ENCODE measurements at regions not wholly inside any gene's neighbourhood (a gene's known extent, or its start where the extent isn't known, plus 50 kb on each side); places are given as distances from the start of the nearest gene placed in this dataset.

DNA sequence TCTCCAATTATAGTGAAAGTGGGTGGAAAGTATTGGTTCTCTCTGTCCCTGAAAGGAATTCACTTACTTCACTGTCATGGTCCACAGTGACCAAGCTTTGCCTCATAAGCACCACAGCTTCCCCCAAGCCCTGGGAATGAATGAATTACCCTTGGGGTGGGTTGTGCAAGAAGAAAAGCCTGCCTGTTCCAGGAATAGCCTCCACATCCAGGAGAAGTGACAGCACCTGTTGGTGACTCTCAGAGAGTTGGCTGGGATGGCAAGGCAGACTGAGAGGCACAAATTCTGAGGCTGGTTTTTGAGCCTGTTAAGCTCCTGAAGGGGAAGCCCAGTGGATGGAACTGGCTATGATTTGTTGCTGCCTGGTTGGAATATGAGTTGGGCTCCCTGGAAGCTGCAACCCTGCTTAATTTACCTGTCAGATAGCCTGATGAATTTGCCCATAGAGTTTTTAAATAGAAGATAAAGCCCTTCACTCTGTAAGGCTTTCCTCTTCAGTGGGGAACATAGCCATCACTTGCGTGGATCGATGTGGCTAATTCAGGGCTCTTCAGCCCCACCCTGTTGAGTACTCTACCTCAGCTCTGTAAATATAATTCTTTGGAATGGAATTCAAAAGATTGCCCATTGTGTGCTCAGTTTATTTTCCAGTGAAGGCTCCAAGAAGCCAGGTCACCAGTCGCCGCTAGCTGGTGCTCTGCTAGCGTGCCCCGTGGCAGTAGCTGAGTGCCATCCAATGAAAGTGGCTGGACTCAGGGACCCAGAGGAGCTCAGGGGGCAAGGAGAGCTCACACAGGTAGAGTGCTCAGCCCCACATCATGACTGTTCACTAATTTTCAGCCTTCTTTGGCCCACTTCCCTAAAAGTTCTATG is 479.3 kb downstream of the IRS1 start:
- H3K9me3 ChIP-seq: no peaks in the 10 kb centered on the region
- H3K27me3 ChIP-seq: no peaks in the 10 kb centered on the region
- no peaks in the 10 kb centered on the region for H3K36me3 ChIP-seq
- H3K4me3 ChIP-seq: no peak overlapping the region
- DNase-seq: no peak
- intact Hi-C loops (cut with DNase I; ENCODE audit: low total_unique reads): no loop called here
- TF ChIP-seq, protein P1, sequence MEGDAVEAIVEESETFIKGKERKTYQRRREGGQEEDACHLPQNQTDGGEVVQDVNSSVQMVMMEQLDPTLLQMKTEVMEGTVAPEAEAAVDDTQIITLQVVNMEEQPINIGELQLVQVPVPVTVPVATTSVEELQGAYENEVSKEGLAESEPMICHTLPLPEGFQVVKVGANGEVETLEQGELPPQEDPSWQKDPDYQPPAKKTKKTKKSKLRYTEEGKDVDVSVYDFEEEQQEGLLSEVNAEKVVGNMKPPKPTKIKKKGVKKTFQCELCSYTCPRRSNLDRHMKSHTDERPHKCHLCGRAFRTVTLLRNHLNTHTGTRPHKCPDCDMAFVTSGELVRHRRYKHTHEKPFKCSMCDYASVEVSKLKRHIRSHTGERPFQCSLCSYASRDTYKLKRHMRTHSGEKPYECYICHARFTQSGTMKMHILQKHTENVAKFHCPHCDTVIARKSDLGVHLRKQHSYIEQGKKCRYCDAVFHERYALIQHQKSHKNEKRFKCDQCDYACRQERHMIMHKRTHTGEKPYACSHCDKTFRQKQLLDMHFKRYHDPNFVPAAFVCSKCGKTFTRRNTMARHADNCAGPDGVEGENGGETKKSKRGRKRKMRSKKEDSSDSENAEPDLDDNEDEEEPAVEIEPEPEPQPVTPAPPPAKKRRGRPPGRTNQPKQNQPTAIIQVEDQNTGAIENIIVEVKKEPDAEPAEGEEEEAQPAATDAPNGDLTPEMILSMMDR (IDR thresholded peaks at IDR 0.05): no peak
- H3K27ac ChIP-seq: no peak overlapping the region
- H3K4me1 ChIP-seq: no peaks in the 10 kb centered on the region

DNA sequence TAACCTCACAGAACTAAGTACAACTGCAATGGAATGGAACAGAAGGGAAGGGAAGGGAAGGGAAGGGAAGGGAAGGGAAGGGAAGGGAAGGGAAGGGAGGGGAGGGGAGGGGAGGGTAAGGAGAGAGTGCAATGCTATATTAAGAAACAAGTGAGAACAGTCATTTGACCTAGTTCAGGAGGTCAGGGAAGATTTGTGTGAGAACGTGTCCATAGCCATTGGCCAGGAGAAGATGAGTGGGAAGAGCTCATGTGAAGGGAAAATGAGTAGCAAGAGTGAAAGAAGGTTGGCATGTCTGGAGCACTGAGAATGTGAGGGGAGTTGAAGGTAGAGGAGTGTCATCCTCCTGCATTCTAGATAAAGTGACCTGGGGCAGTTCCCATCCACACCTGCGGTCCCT is 481.6 kb downstream of the IRS1 start:
- intact Hi-C loops (cut with DNase I; ENCODE audit: low total_unique reads): no loop called here
- TF ChIP-seq, protein P1 (IDR thresholded peaks at IDR 0.05): no peak

DNA sequence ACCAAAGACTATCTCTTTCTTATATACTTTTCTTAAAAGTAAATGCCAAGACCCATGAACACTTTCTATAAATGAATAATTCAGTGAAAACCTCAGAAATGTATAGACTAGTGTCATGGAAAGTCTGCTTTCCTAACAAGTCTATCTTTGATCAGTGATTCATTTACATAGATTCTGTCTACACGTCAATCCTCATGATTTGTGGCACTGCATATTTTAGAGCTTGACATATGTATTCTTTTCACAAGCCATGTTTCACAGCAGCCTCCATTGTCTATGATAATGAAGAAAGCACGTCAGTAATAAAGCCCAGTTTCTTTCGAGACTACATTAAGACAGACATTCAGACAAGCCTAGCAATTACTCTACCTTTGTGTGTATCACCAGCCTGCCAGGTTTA is 486.6 kb downstream of the IRS1 start:
- Histone ChIP-seq H3K4me1 (peaks cover 0 to 28% (median 7%) of the 10 kb centered on the region in 4 donors), H3K4me3 (no peak overlapping the region), H3K9me3 (no peaks in the 10 kb centered on the region), H3K27me3 (no peaks in the 10 kb centered on the region), H3K36me3 (no peaks in the 10 kb centered on the region), H3K27ac (no peak overlapping the region)
- TF ChIP-seq, protein P1 (IDR thresholded peaks at IDR 0.05): no peak
- intact Hi-C loops (cut with DNase I; ENCODE audit: low total_unique reads): no loop called here
- DNase-seq: no peak

More for the DNA sequence above, 481.6 kb downstream of the IRS1 start:
- Histone ChIP-seq H3K27ac (no peak overlapping the region), H3K4me3 (no peak overlapping the region), H3K9me3 (no peaks in the 10 kb centered on the region), H3K4me1 (no peaks in the 10 kb centered on the region), H3K27me3 (no peaks in the 10 kb centered on the region), H3K36me3 (no peaks in the 10 kb centered on the region)
- DNase-seq: no peak

DNA sequence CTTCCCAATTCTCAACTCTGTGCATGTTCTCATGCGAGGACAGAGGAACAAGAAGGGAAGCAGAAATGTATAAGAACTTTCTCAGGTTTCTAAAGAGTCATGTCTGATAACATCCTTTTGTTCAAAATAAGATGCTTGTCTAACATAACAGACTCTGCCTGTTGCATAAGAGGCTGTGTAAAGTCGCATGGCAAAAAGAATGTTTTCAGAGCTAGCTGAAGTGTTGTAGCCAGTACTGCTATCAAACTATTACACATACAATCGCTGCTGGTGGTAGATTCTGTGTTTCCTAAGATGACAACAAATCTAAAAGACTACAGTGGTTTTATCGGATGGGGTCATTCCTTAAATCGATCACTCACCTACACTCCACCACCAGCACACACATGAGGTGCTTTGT is 487.5 kb downstream of the IRS1 start:
- H3K9me3 ChIP-seq: no peaks in the 10 kb centered on the region

DNA sequence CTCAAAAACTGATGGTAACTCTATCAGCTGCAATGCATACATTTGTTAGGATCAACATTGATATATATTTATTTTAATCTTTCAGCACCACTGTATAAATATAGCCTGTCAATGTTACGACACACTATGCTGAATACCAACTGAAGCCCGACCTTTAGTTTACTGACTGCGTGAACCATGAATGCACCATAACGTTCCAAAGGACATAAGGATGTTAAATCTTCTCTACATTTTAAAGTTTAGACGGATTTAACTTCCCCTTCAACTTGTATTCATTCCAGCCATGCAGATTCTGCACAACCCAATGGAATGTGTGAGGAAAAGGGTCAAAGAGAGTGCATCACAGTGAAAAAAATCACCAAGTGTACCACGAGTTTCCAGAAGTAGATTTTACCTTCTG is 489.5 kb downstream of the IRS1 start:
- intact Hi-C loops (cut with DNase I; ENCODE audit: low total_unique reads): no loop called here
- peak overlapping the region; percentile 24 to 39 for H3K27ac ChIP-seq
- H3K4me1 ChIP-seq: peaks cover 0 to 28% (median 7%) of the 10 kb centered on the region in 4 donors
- no peak for DNase-seq
- H3K36me3 ChIP-seq: no peaks in the 10 kb centered on the region
- TF ChIP-seq, protein P1 (IDR thresholded peaks at IDR 0.05): no peak
- H3K4me3 ChIP-seq: no peak overlapping the region
- no peaks in the 10 kb centered on the region for H3K27me3 ChIP-seq
- H3K9me3 ChIP-seq: no peaks in the 10 kb centered on the region

More for the DNA sequence above, 487.5 kb downstream of the IRS1 start:
- TF ChIP-seq, protein P1 (IDR thresholded peaks at IDR 0.05): no peak
- no peaks in the 10 kb centered on the region for H3K27me3 ChIP-seq
- H3K4me1 ChIP-seq: peaks cover 0 to 28% (median 7%) of the 10 kb centered on the region in 4 donors
- no peak for DNase-seq
- intact Hi-C loops (cut with DNase I; ENCODE audit: low total_unique reads): no loop called here
- no peak overlapping the region for H3K4me3 ChIP-seq
- H3K27ac ChIP-seq: no peak overlapping the region
- no peaks in the 10 kb centered on the region for H3K36me3 ChIP-seq
